SH-SY5Y (cell line): ENCODE measurements at regions not wholly inside any gene's neighbourhood (a gene's known extent, or its start where the extent isn't known, plus 50 kb on each side); places are given as distances from the start of the nearest gene placed in this dataset.

Experiments used
- GATA2 ChIP-seq: IDR thresholded peaks from 2 replicates; pipeline ENCODE4 v1.6.1; 2011; ENCODE audit warnings: mild to moderate bottlenecking, low read depth, low read length
- GATA3 ChIP-seq: IDR thresholded peaks from 2 replicates; pipeline ENCODE4 v1.6.1; 2011; ENCODE audit warnings: low read depth, mild to moderate bottlenecking, low read length, moderate library complexity

GRCh38 chr5:163995206-163995605, 489.8 kb downstream of the MAT2B start:
- no peak for TF ChIP-seq GATA2
- no peak for TF ChIP-seq GATA3

- TF ChIP-seq GATA3 (no peak), GATA2 (no peak)
These were observed 492.5 kb downstream of the MAT2B start for GRCh38 chr5:163997965-163998364.

GRCh38 chr5:164000241-164000640, 494.8 kb downstream of the MAT2B start:
- no peak for TF ChIP-seq GATA3
- TF ChIP-seq GATA2, result no peak

GRCh38 chr5:164000819-164001218, 495.4 kb downstream of the MAT2B start:
- TF ChIP-seq GATA3, result no peak
- no peak for TF ChIP-seq GATA2

- TF ChIP-seq GATA3 (no peak), GATA2 (no peak)
These were observed 496.8 kb downstream of the MAT2B start for GRCh38 chr5:164002214-164002613.

GRCh38 chr5:164002628-164003027, 497.2 kb downstream of the MAT2B start:
- TF ChIP-seq GATA2 (no peak), GATA3 (no peak)

GRCh38 chr5:164005071-164005470, 499.7 kb downstream of the MAT2B start:
- TF ChIP-seq GATA2 (no peak), GATA3 (no peak)

GRCh38 chr5:164007064-164007463, 501.6 kb downstream of the MAT2B start:
- TF ChIP-seq GATA3, result no peak
- no peak for TF ChIP-seq GATA2

- TF ChIP-seq GATA3 (no peak), GATA2 (no peak)
These were observed 504.2 kb downstream of the MAT2B start for GRCh38 chr5:164009621-164010020.

- TF ChIP-seq GATA3, result no peak
- no peak for TF ChIP-seq GATA2
These were observed 505.5 kb downstream of the MAT2B start for GRCh38 chr5:164010900-164011299.

- TF ChIP-seq GATA2 (no peak), GATA3 (no peak)
These were observed 507.0 kb downstream of the MAT2B start for GRCh38 chr5:164012371-164012770.

GRCh38 chr5:164013077-164013670, 507.8 kb downstream of the MAT2B start:
- TF ChIP-seq GATA2 (no peak), GATA3 (no peak)

- TF ChIP-seq GATA3 (no peak), GATA2 (no peak)
These were observed 514.7 kb downstream of the MAT2B start for GRCh38 chr5:164020116-164020515.

- TF ChIP-seq GATA3 (no peak), GATA2 (no peak)
These were observed 522.3 kb downstream of the MAT2B start for GRCh38 chr5:164027738-164028137.

GRCh38 chr5:164038128-164038783, 532.8 kb downstream of the MAT2B start:
- TF ChIP-seq GATA2, result no peak
- no peak for TF ChIP-seq GATA3
